H1 (cell line): ENCODE measurements at regions not wholly inside any gene's neighbourhood (a gene's known extent, or its start where the extent isn't known, plus 50 kb on each side); places are given as distances from the start of the nearest gene placed in this dataset.

ENCODE experiments used
- BRCA1 ChIP-seq: IDR thresholded peaks from 2 replicates; pipeline ENCODE4 v1.6.1; 2012; ENCODE audit warnings: low read depth, low read length, improper control_type of control experiment
- CEBPB ChIP-seq: IDR thresholded peaks from 2 replicates; pipeline ENCODE4 v1.6.1; 2012; ENCODE audit warnings: low read depth, low read length
- CHD1 ChIP-seq: IDR thresholded peaks from 2 replicates; pipeline ENCODE4 v1.6.1; 2012; ENCODE audit warnings: low read depth, low read length, improper control_type of control experiment
- EZH2 ChIP-seq: fragments of 200-600 bp; sonication (generic); IDR thresholded peaks from 2 replicates; pipeline ENCODE4 v1.7.1; 2012; ENCODE audit warnings: low read depth, mild to moderate bottlenecking, moderate library complexity, low read length, inconsistent platforms; ENCODE audit not compliant: severe bottlenecking
- HDAC6 ChIP-seq: IDR thresholded peaks from one replicate; pipeline ENCODE4 v1.7.1; 2012; ENCODE audit warnings: low read depth, mild to moderate bottlenecking, inconsistent platforms, low read length, moderate library complexity
- PHF8 ChIP-seq: fragments of 200-600 bp; sonication (generic); conservative IDR thresholded peaks from 2 replicates; pipeline ENCODE4 v1.7.1; 2012; ENCODE audit warnings: low read depth, mild to moderate bottlenecking, inconsistent platforms, low read length, moderate library complexity
- POLR2A ChIP-seq, 2 experiments: IDR thresholded peaks; 1 replicate in 1 of 2; 2 replicates in 1 of 2; pipeline ENCODE4 v1.6.1; 2011; ENCODE audit warnings: low read depth in 2 of 2, low read length in 2 of 2, mild to moderate bottlenecking in 2 of 2; ENCODE audit errors: control extremely low read depth in 1 of 2
- POLR2AphosphoS5 ChIP-seq: IDR thresholded peaks from 2 replicates; pipeline ENCODE4 v1.6.1; 2011; ENCODE audit warnings: low read depth, low read length
- SUZ12 ChIP-seq: fragments of 200-600 bp; sonication (generic); IDR thresholded peaks from 2 replicates; pipeline ENCODE4 v1.6.1; 2012; ENCODE audit warnings: mild to moderate bottlenecking, inconsistent platforms, low read length, moderate library complexity, mixed read lengths
- TF ChIP-seq, protein P1 (sequence below), 3 experiments: IDR thresholded peaks; 1 replicate in 2 of 3; 2 replicates in 1 of 3; pipeline versions ENCODE4 v1.5.1 to v1.6.1; 2011; ENCODE audit warnings: low read length in 3 of 3, mild to moderate bottlenecking in 3 of 3, inconsistent platforms in 2 of 3, low read depth in 1 of 3, moderate library complexity in 1 of 3; ENCODE audit not compliant: insufficient read depth in 1 of 3; ENCODE audit errors: control extremely low read depth in 1 of 3
- TF ChIP-seq, protein P2 (sequence below): IDR thresholded peaks from 2 replicates; pipeline ENCODE4 v1.6.1; 2011; ENCODE audit warnings: low read depth, mild to moderate bottlenecking, low read length; ENCODE audit not compliant: insufficient read depth

DNA sequence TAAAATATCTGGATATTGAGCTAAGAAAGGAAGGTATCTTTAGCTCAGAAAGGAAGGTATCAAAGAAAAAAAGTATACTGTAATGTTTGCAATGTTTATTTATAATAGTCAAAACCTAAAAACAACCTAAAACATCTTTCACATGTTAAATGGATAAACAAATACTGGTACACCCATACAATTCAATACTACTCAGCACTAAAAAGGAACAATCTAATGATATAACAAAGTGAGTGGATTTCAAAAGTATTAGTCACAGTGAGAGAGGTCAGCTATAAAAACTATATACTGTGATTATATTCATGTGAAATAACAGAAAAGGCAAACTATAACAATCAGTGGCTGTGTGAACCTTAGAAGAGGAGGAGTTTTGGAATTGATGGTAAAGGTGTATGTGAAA lies 455.0 kb upstream of the FTMT start:
- TF ChIP-seq, protein P1, sequence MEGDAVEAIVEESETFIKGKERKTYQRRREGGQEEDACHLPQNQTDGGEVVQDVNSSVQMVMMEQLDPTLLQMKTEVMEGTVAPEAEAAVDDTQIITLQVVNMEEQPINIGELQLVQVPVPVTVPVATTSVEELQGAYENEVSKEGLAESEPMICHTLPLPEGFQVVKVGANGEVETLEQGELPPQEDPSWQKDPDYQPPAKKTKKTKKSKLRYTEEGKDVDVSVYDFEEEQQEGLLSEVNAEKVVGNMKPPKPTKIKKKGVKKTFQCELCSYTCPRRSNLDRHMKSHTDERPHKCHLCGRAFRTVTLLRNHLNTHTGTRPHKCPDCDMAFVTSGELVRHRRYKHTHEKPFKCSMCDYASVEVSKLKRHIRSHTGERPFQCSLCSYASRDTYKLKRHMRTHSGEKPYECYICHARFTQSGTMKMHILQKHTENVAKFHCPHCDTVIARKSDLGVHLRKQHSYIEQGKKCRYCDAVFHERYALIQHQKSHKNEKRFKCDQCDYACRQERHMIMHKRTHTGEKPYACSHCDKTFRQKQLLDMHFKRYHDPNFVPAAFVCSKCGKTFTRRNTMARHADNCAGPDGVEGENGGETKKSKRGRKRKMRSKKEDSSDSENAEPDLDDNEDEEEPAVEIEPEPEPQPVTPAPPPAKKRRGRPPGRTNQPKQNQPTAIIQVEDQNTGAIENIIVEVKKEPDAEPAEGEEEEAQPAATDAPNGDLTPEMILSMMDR (IDR thresholded peaks at IDR 0.05; ENCODE audit: control extremely low read depth in 1 of 3, insufficient read depth in 1 of 3, low read depth in 1 of 3, low read length in 3 of 3) = no peak
- TF ChIP-seq POLR2AphosphoS5 (no peak), CEBPB (no peak), HDAC6 (no peak), BRCA1 (no peak), EZH2 (no peak), POLR2A (IDR thresholded peaks at IDR 0.05; ENCODE audit: control extremely low read depth in 1 of 2, low read depth in 2 of 2, low read length in 2 of 2) (no peak), SUZ12 (no peak), CHD1 (no peak), PHF8 (no peak)
- TF ChIP-seq, protein P2, sequence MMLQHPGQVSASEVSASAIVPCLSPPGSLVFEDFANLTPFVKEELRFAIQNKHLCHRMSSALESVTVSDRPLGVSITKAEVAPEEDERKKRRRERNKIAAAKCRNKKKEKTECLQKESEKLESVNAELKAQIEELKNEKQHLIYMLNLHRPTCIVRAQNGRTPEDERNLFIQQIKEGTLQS = no peak
